Nephron progenitor cell (in vitro differentiated cells): ENCODE measurements at regions not wholly inside any gene's neighbourhood (a gene's known extent, or its start where the extent isn't known, plus 50 kb on each side); places are given as distances from the start of the nearest gene placed in this dataset.
A peak's percentile ranks its signal among the peaks of the same experiment; 100 is the strongest.
"Not testable (repeated sequence)": the region's sequence is repeated elsewhere in the genome, so short reads cannot be mapped to it uniquely, and the experiment has no call there.

Source experiments
- DNase-seq: peaks from one replicate; pipeline ENCODE4 v3.0.0; 2021
- H3K27ac Mint-ChIP-seq: 2 replicates; pipeline ENCODE4 v1.8.0; 2021; ENCODE audit warnings: mild to moderate bottlenecking, moderate library complexity, mixed read lengths
- H3K27me3 Mint-ChIP-seq: 2 replicates; pipeline ENCODE4 v1.8.0; 2021; ENCODE audit warnings: mild to moderate bottlenecking, low read depth, mixed read lengths; ENCODE audit not compliant: poor library complexity
- H3K36me3 Mint-ChIP-seq: 2 replicates; pipeline ENCODE4 v1.8.0; 2021; ENCODE audit warnings: low read depth, mixed read lengths
- H3K4me1 Mint-ChIP-seq: 2 replicates; pipeline ENCODE4 v1.8.0; 2021; ENCODE audit warnings: mixed read lengths
- H3K4me3 Mint-ChIP-seq: 2 replicates; pipeline ENCODE4 v1.8.0; 2021; ENCODE audit warnings: mild to moderate bottlenecking, moderate library complexity, mixed read lengths
- H3K9me3 Mint-ChIP-seq: 2 replicates; pipeline ENCODE4 v1.8.0; 2021; ENCODE audit warnings: mild to moderate bottlenecking, moderate library complexity, mixed read lengths
- TF ChIP-seq, protein P1 (sequence below): fragments of 200-600 bp; sonication (generic); IDR thresholded peaks from 2 replicates; pipeline ENCODE4 v1.5.0; 2021; ENCODE audit warnings: antibody characterized with exemption

DNA sequence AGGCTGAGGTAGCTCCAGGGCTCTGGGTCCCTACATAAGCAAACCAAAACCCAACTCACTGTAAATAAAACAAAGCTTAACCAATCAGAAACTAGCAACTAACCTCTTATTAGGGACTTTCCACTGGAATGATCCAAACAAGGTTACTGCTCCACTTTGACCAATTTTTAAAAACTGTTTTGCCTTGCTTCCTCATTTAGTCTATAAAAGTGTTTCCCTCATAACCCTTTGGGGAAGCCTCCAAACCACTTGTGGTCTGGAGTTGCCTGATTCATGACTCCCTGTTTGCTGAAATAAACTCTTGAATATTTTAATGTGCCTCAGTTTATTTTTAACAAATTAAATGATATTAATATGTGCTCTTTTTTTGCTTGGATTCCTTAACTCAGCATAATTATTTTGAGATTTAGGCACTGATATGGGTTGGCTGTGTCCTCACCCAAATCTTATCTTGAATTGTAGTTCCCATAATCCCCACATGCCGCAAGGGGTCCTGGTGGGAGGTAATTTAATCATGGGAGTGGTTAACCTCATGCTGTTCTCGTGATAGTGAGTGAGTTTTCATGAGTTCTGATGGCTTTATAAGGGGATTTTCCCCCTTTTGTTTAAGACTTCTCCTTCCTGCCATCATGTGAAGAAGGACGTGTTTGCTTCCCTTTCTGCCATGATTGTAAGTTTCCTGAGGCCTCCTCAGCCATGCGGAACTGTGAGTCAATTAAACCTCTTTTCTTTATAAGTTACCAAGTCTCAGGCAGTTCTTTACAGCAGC, 90.6 kb downstream of the CD200R1L start:
- H3K27ac Mint-ChIP-seq = no peak overlapping the region
- H3K27me3 Mint-ChIP-seq = no peaks in the 10 kb centered on the region
- no peak overlapping the region for H3K4me3 Mint-ChIP-seq
- no peaks in the 10 kb centered on the region for H3K36me3 Mint-ChIP-seq
- H3K9me3 Mint-ChIP-seq = peaks cover 31% of the 10 kb centered on the region
- DNase-seq = no peak
- TF ChIP-seq, protein P1, sequence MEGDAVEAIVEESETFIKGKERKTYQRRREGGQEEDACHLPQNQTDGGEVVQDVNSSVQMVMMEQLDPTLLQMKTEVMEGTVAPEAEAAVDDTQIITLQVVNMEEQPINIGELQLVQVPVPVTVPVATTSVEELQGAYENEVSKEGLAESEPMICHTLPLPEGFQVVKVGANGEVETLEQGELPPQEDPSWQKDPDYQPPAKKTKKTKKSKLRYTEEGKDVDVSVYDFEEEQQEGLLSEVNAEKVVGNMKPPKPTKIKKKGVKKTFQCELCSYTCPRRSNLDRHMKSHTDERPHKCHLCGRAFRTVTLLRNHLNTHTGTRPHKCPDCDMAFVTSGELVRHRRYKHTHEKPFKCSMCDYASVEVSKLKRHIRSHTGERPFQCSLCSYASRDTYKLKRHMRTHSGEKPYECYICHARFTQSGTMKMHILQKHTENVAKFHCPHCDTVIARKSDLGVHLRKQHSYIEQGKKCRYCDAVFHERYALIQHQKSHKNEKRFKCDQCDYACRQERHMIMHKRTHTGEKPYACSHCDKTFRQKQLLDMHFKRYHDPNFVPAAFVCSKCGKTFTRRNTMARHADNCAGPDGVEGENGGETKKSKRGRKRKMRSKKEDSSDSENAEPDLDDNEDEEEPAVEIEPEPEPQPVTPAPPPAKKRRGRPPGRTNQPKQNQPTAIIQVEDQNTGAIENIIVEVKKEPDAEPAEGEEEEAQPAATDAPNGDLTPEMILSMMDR = no peak
- H3K4me1 Mint-ChIP-seq = peaks cover 9% of the 10 kb centered on the region

DNA sequence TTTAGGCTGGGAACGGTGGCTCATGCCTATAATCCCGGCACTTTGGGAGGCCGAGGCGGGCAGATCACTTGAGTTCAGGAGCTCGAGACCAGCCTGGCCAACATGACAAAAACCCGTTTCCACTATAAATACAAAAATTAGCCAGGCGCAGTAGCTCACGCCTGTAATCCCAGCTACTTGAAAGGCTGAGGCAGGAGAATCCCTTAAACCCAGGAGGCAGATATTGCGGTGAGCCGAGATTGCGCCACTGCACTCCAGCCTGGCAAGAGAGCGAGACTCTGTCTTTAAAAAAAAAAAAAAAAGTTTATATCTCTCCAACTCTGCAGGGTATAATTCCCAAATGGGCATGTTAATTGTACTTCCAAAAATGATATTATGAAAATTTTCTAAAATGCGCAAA, 91.6 kb downstream of the CD200R1L start:
- H3K9me3 Mint-ChIP-seq = peaks cover 31% of the 10 kb centered on the region
- H3K36me3 Mint-ChIP-seq, H3K4me3 Mint-ChIP-seq, H3K27me3 Mint-ChIP-seq, H3K4me1 Mint-ChIP-seq, H3K27ac Mint-ChIP-seq, DNase-seq: not testable (repeated sequence)

DNA sequence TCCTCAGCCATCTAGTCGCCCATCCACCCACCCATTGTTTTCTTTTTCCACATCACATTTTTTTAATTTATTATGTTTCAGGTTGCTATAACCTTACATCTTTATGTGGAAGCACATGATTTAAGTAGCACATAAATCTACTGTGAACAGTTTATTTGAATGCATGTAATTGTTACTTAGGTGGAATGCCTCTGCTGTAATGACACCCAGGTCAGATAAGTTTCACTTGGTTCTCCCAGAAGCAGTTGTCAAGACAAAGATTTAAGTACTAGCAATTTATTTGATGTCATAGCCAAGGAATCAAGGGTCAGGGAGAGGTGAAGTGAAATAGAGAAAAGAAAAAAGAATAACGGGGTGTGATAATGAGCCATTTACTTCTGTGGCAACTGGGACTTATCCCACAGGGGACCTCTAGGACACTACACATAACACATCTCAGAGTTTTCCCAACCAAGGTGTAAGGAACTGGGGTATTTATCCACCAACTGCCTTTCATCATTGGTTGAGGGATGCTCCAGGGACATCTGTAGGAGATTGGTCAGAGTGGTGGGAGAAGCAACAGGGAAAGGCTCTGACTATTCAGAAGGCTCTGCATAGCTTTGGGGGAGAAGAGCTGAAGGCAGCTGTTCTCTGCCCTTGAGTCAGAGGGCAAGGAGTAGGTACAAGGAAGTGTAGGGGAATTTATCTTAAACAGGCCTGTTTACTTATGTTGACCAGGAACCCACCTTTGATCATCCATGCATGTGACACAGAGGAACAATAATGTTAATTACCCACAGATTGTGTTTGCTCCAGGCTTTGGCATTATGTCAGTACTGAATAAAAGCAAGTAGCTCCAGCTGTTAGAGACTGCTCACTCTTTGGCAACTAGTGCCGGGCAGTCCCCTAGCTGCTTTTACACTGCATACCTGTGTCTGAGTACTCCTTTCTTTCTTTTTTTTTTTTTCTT, 94.8 kb downstream of the CD200R1L start:
- Mint-ChIP-seq H3K4me1 (peaks cover 9% of the 10 kb centered on the region), H3K9me3 (peaks cover 46% of the 10 kb centered on the region), H3K4me3 (no peak overlapping the region), H3K36me3 (peaks cover 9% of the 10 kb centered on the region), H3K27me3 (peaks cover under 1% of the 10 kb centered on the region), H3K27ac (peak overlapping the region; percentile 64)
- TF ChIP-seq, protein P1 = no peak
- no peak for DNase-seq

DNA sequence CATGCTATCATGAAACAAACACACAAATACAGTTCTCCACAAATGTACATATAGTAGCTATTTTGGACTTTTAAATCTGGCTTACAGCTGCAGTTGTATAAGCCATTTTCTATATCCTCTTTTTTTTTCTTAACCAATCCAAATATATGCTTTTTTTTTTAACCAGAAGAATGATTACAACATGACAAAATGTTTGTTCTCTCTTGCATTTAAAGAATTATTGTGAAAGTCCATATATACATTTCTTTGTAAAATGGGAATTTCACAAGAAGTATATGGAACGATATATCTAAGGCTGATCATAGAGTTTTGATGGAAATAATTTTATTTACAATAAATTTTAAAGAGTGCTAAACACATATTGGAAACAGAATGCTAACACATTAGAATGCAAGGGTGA, 95.6 kb downstream of the CD200R1L start:
- H3K4me1 Mint-ChIP-seq = peaks cover 9% of the 10 kb centered on the region
- H3K27me3 Mint-ChIP-seq = peaks cover 5% of the 10 kb centered on the region
- no peak for DNase-seq
- peaks cover 41% of the 10 kb centered on the region for H3K9me3 Mint-ChIP-seq
- TF ChIP-seq, protein P1 = no peak
- peaks cover 9% of the 10 kb centered on the region for H3K36me3 Mint-ChIP-seq
- H3K4me3 Mint-ChIP-seq = no peak overlapping the region
- H3K27ac Mint-ChIP-seq = no peak overlapping the region

DNA sequence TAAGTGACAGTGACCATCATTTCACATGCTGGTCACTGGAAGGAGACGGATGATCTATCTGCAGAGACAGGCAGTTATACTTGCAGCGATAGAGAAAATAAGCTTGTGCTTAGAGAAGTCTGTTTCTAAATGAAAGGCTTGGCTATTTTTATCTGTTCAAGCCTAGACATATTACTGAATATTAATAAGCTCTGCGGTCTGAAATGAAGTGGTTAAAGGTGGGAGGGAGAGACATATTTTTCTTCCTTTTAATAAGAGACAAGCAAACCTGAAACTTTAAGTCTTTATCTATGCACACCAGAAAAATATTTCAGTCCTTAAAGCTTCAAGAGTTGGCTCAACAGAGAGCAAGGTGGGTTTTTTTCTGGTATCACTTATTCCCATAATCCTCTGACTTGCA, 99.0 kb downstream of the CD200R1L start:
- Mint-ChIP-seq H3K4me1 (peaks cover 9% of the 10 kb centered on the region), H3K27me3 (peaks cover 5% of the 10 kb centered on the region), H3K27ac (no peak overlapping the region)

More for the DNA sequence above, 99.0 kb downstream of the CD200R1L start:
- Mint-ChIP-seq H3K36me3 (peaks cover 9% of the 10 kb centered on the region), H3K9me3 (peaks cover 26% of the 10 kb centered on the region), H3K4me3 (no peak overlapping the region)
- no peak for DNase-seq
- TF ChIP-seq, protein P1 = no peak
